Posterior cingulate gyrus (tissue), 11 donors: ENCODE measurements at regions not wholly inside any gene's neighbourhood (a gene's known extent, or its start where the extent isn't known, plus 50 kb on each side); places are given as distances from the start of the nearest gene placed in this dataset.
"Not testable (repeated sequence)": the region's sequence is repeated elsewhere in the genome, so short reads cannot be mapped to it uniquely, and the experiment has no call there.

Experiments used
- DNase-seq, 10 donors: peaks; one replicate each; pipeline versions ENCODE4 v3.0.0 to v3.0.0-alpha.2; 2020 to 2021; ENCODE audit warnings: mixed read lengths in 3 of 10
- intact Hi-C: fragments of 100-400 bp; cut with DNase I; formaldehyde crosslinking; loops from one replicate; pipeline ENCODE4 v1.15.1; 2023

GRCh38 chr21:38611277-38611676, 113.0 kb upstream of the ERG start:
- intact Hi-C loops = no loop called here
- DNase-seq = peak in 1 of 10 donors; percentile 61

GRCh38 chr21:38613686-38614085, 115.4 kb upstream of the ERG start:
- intact Hi-C loops = no loop called here
- peak in 1 of 10 donors; percentile 55 for DNase-seq

- intact Hi-C loops = no loop called here
- no peak for DNase-seq
Observed at GRCh38 chr21:38614558-38614957, 116.3 kb upstream of the ERG start.

GRCh38 chr21:38619480-38619879, 121.2 kb upstream of the ERG start:
- no peak for DNase-seq
- intact Hi-C loops = no loop called here

GRCh38 chr21:38619992-38620479, 121.8 kb upstream of the ERG start:
- intact Hi-C loops = no loop called here

GRCh38 chr21:38621132-38621531, 122.9 kb upstream of the ERG start:
- intact Hi-C loops = no loop called here
- no peak for DNase-seq

More at GRCh38 chr21:38619992-38620479, 121.8 kb upstream of the ERG start:
- DNase-seq = peak in 3 of 10 donors; percentile 39 to 87 (median 74)

GRCh38 chr21:38622081-38622826, 124.0 kb upstream of the ERG start:
- intact Hi-C loops = no loop called here
- no peak for DNase-seq

GRCh38 chr21:38622827-38623209, 124.5 kb upstream of the ERG start:
- intact Hi-C loops = no loop called here
- no peak for DNase-seq

GRCh38 chr21:38623552-38623951, 125.3 kb upstream of the ERG start:
- no peak for DNase-seq
- intact Hi-C loops = no loop called here

GRCh38 chr21:38625000-38625399, 126.7 kb upstream of the ERG start:
- DNase-seq = no peak
- intact Hi-C loops = no loop called here

GRCh38 chr21:38626306-38626705, 128.0 kb upstream of the ERG start:
- no peak for DNase-seq
- intact Hi-C loops = no loop called here

GRCh38 chr21:38628349-38628748, 130.1 kb upstream of the ERG start:
- no peak for DNase-seq
- intact Hi-C loops = no loop called here

- intact Hi-C loops = no loop called here
- no peak for DNase-seq
Observed at GRCh38 chr21:38631206-38631605, 132.9 kb upstream of the ERG start.

GRCh38 chr21:38631676-38632075, 133.4 kb upstream of the ERG start:
- no peak for DNase-seq
- intact Hi-C loops = no loop called here

- intact Hi-C loops = no loop called here
- DNase-seq = no peak
Observed at GRCh38 chr21:38637161-38637560, 138.9 kb upstream of the ERG start.

GRCh38 chr21:38639571-38640354, 141.5 kb upstream of the ERG start:
- intact Hi-C loops = no loop called here
- no peak for DNase-seq

- intact Hi-C loops, DNase-seq: not testable (repeated sequence)
Observed at GRCh38 chr21:38640355-38640742, 142.1 kb upstream of the ERG start.

- DNase-seq = no peak
- intact Hi-C loops = no loop called here
Observed at GRCh38 chr21:38643404-38644023, 145.2 kb upstream of the ERG start.

GRCh38 chr21:38645282-38645681, 147.0 kb upstream of the ERG start:
- DNase-seq = no peak
- intact Hi-C loops = no loop called here

GRCh38 chr21:38646213-38646837, 148.0 kb upstream of the ERG start:
- no peak for DNase-seq
- intact Hi-C loops = no loop called here

- intact Hi-C loops = no loop called here
- no peak for DNase-seq
Observed at GRCh38 chr21:38649120-38649519, 150.8 kb upstream of the ERG start.
